ENCODE measurements at regions not wholly inside any gene's neighbourhood (a gene's known extent, or its start where the extent isn't known, plus 50 kb on each side); places are given as distances from the start of the nearest gene placed in this dataset.
A peak's percentile ranks its signal among the peaks of the same experiment; 100 is the strongest.

DNA sequence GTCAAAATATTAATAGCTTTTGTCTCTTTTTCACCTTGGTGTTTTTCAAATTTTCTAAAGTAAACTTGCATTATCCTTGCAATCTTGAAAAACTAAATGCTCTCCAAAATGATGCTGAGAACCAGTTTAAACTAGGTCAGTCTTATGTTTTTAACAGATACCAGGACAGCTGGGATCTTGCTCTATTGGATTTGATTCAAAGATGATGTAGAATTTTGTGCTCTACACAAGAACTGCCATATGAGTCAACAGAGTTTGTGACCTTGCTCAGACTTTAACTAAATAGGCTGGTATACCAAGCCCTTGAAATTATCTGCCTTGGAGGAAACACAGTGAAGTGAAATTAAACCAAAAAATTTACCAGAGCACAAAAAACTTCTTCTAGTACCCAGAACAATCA, 991.1 kb downstream of the STPG2 start:
- intact Hi-C loops (cut with DNase I; ENCODE audit: low total_unique reads), result no loop called here
- Histone ChIP-seq H3K27ac (no peak overlapping the region), H3K36me3 (no peaks in the 10 kb centered on the region), H3K4me1 (no peaks in the 10 kb centered on the region), H3K9me3 (no peaks in the 10 kb centered on the region), H3K27me3 (no peaks in the 10 kb centered on the region), H3K4me3 (no peak overlapping the region)
- no peak for DNase-seq
- TF ChIP-seq, protein P1, sequence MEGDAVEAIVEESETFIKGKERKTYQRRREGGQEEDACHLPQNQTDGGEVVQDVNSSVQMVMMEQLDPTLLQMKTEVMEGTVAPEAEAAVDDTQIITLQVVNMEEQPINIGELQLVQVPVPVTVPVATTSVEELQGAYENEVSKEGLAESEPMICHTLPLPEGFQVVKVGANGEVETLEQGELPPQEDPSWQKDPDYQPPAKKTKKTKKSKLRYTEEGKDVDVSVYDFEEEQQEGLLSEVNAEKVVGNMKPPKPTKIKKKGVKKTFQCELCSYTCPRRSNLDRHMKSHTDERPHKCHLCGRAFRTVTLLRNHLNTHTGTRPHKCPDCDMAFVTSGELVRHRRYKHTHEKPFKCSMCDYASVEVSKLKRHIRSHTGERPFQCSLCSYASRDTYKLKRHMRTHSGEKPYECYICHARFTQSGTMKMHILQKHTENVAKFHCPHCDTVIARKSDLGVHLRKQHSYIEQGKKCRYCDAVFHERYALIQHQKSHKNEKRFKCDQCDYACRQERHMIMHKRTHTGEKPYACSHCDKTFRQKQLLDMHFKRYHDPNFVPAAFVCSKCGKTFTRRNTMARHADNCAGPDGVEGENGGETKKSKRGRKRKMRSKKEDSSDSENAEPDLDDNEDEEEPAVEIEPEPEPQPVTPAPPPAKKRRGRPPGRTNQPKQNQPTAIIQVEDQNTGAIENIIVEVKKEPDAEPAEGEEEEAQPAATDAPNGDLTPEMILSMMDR (IDR thresholded peaks at IDR 0.05), result no peak
- TF ChIP-seq EP300 (IDR thresholded peaks at IDR 0.05; ENCODE audit: low read depth) (no peak), POLR2A (IDR thresholded peaks at IDR 0.05) (no peak), POLR2AphosphoS5 (IDR thresholded peaks at IDR 0.05) (no peak)
- in situ Hi-C loops (cut with MboI; ENCODE audit: low pct_ligation_motif_present in 1 of 4, low pct_unique_long_range_greater_than_20kb in 1 of 4, low sequenced_read_pairs in 3 of 4), result no loop called here

DNA sequence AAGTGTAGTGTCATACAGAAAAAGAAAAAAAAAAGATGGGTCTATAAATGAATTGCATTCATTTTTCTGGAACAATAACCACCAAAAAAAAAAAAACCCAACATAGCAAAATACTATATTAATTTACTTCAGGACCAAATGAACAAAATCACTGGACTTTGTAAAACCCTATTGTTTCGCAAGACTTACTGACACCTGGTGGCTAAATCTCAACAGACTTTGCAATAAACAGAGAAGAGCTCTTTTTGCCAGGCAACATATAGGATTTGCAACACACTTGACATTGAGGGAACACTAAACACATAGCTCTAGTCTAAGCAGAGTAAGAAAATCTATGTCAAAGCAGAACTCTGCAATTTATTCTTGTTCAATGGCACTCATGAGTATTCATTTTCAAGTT, 990.2 kb downstream of the STPG2 start:
- no peak for TF ChIP-seq EP300 (IDR thresholded peaks at IDR 0.05; ENCODE audit: low read depth)
- TF ChIP-seq POLR2AphosphoS5 (IDR thresholded peaks at IDR 0.05), result no peak
- TF ChIP-seq, protein P1 (IDR thresholded peaks at IDR 0.05), result peak in 4 of 5 experiments; percentile 25 to 32 (median 28)
- TF ChIP-seq POLR2A (IDR thresholded peaks at IDR 0.05), result no peak
- in situ Hi-C loops (cut with MboI; ENCODE audit: low pct_ligation_motif_present in 1 of 4, low pct_unique_long_range_greater_than_20kb in 1 of 4, low sequenced_read_pairs in 3 of 4), result no loop called here
- Histone ChIP-seq H3K36me3 (no peaks in the 10 kb centered on the region), H3K27me3 (no peaks in the 10 kb centered on the region), H3K4me3 (no peak overlapping the region), H3K27ac (no peak overlapping the region), H3K4me1 (no peaks in the 10 kb centered on the region), H3K9me3 (no peaks in the 10 kb centered on the region)
- 50 to 73% methylated on average over 1 of the region's 1 CpG for WGBS, 2 donors (ENCODE audit: low coverage in 1 of 2)
- intact Hi-C loops (cut with DNase I; ENCODE audit: low total_unique reads), result no loop called here
- no peak for DNase-seq

DNA sequence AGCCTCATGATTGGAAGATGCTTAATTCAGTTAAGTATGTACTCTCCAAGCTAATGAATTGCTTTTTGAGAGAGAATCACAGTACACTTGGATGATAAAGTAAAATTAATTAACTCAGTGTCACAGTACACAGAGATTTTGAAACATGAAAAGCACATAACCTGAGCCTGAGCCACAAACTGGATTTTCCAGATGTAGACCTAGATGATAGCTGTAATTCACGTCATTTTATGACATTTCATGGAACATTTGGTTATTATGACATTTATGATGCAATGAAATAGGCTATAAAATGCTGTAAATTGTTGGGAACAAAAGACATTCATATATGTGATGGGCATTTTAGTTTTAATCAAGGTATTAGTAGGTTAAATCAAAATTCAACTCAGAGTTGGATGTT, 983.7 kb downstream of the STPG2 start:
- TF ChIP-seq, protein P1 (IDR thresholded peaks at IDR 0.05), result no peak
- TF ChIP-seq POLR2AphosphoS5 (IDR thresholded peaks at IDR 0.05) (peak in 1 of 3 donors; percentile 39), EP300 (IDR thresholded peaks at IDR 0.05; ENCODE audit: low read depth) (no peak), POLR2A (IDR thresholded peaks at IDR 0.05) (no peak)
- 20 to 24% methylated on average over 1 of the region's 1 CpG for WGBS, 2 donors (ENCODE audit: low coverage in 1 of 2)
- in situ Hi-C loops (cut with MboI; ENCODE audit: low pct_ligation_motif_present in 1 of 4, low pct_unique_long_range_greater_than_20kb in 1 of 4, low sequenced_read_pairs in 3 of 4) (no loop called here), intact Hi-C loops (cut with DNase I; ENCODE audit: low total_unique reads) (no loop called here)
- no peaks in the 10 kb centered on the region for H3K9me3 ChIP-seq
- no peaks in the 10 kb centered on the region for H3K36me3 ChIP-seq
- peaks cover 0 to 16% (median 6%) of the 10 kb centered on the region in 4 donors for H3K4me1 ChIP-seq
- DNase-seq, result peak; percentile 11
- no peak overlapping the region for H3K27ac ChIP-seq
- H3K27me3 ChIP-seq, result no peaks in the 10 kb centered on the region
- H3K4me3 ChIP-seq, result no peak overlapping the region

DNA sequence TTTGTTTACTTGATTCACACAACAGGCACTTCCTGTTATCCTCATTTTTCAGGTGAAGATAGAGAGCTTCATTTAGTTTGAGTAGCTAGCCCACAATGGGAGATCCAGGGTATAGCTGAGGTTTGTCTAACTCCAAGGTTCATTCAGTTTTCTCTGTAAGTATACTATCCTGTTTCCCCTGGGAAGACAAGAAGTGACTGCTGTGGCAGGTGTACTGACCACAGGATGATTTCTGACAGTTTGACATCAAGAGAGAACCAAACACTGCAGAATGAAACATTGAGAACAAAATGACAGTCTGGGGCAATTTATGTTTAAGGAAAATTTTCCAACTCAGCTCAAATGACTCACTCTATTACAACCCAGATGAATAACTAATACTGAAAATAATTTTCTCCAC, 958.0 kb downstream of the STPG2 start:
- no peak for TF ChIP-seq POLR2AphosphoS5 (IDR thresholded peaks at IDR 0.05)
- no peak for TF ChIP-seq POLR2A (IDR thresholded peaks at IDR 0.05)
- TF ChIP-seq, protein P1 (IDR thresholded peaks at IDR 0.05), result no peak
- TF ChIP-seq EP300 (IDR thresholded peaks at IDR 0.05; ENCODE audit: low read depth), result no peak
- no peak for DNase-seq
- intact Hi-C loops (cut with DNase I; ENCODE audit: low total_unique reads) (no loop called here), in situ Hi-C loops (cut with MboI; ENCODE audit: low pct_ligation_motif_present in 1 of 4, low pct_unique_long_range_greater_than_20kb in 1 of 4, low sequenced_read_pairs in 3 of 4) (no loop called here)
- Histone ChIP-seq H3K27ac (no peak overlapping the region), H3K36me3 (no peaks in the 10 kb centered on the region), H3K4me1 (no peaks in the 10 kb centered on the region), H3K4me3 (no peak overlapping the region), H3K27me3 (no peaks in the 10 kb centered on the region), H3K9me3 (no peaks in the 10 kb centered on the region)

Data from transverse colon (tissue), 4 donors.